ENCODE measurements at regions not wholly inside any gene's neighbourhood (a gene's known extent, or its start where the extent isn't known, plus 50 kb on each side); places are given as distances from the start of the nearest gene placed in this dataset.

GRCh38 chr5:44942524-44943001 is 133.8 kb downstream of the MRPS30 start:
- H3K4me3 ChIP-seq, result no peak overlapping the region
- no peaks in the 10 kb centered on the region for H3K9me3 ChIP-seq
- no peaks in the 10 kb centered on the region for H3K36me3 ChIP-seq (ENCODE audit: low read depth)
- intact Hi-C loops (cut with DNase I, micrococcal nuclease), result no loop called here
- ATAC-seq (no peak), DNase-seq (no peak)
- no peaks in the 10 kb centered on the region for H3K4me1 ChIP-seq (ENCODE audit: low read depth)
- TF ChIP-seq, protein P1, sequence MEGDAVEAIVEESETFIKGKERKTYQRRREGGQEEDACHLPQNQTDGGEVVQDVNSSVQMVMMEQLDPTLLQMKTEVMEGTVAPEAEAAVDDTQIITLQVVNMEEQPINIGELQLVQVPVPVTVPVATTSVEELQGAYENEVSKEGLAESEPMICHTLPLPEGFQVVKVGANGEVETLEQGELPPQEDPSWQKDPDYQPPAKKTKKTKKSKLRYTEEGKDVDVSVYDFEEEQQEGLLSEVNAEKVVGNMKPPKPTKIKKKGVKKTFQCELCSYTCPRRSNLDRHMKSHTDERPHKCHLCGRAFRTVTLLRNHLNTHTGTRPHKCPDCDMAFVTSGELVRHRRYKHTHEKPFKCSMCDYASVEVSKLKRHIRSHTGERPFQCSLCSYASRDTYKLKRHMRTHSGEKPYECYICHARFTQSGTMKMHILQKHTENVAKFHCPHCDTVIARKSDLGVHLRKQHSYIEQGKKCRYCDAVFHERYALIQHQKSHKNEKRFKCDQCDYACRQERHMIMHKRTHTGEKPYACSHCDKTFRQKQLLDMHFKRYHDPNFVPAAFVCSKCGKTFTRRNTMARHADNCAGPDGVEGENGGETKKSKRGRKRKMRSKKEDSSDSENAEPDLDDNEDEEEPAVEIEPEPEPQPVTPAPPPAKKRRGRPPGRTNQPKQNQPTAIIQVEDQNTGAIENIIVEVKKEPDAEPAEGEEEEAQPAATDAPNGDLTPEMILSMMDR (IDR thresholded peaks at IDR 0.05), result no peak

GRCh38 chr5:44943647-44944046 is 134.9 kb downstream of the MRPS30 start:
- no peak for ATAC-seq
- intact Hi-C loops (cut with DNase I, micrococcal nuclease), result no loop called here
- no peak overlapping the region for H3K4me3 ChIP-seq
- TF ChIP-seq, protein P1 (IDR thresholded peaks at IDR 0.05), result no peak
- H3K9me3 ChIP-seq, result no peaks in the 10 kb centered on the region
- H3K4me1 ChIP-seq (ENCODE audit: low read depth), result no peaks in the 10 kb centered on the region
- no peak for DNase-seq
- no peaks in the 10 kb centered on the region for H3K36me3 ChIP-seq (ENCODE audit: low read depth)

DNA sequence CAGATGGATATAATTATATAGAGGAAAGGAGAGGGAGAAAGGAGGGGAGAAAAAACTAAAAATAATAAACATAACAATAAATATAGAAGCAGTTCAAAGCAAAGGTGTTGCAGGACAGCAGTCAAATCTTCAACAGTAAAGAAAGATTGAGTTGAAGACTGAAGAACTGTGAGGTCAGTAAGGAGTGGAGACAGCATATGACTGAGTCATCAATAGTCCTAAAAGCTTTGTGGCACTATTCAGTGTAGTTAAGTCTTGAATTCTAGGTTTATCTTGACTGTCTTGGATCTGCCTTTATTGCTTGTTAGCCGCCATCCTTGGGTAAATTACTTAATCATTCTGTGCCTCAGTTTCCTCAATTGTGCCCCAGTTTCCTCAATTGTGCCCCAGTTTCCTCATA is 137.0 kb downstream of the MRPS30 start:
- ATAC-seq, result no peak
- no peak for DNase-seq
- Histone ChIP-seq H3K9me3 (no peaks in the 10 kb centered on the region), H3K4me3 (no peak overlapping the region), H3K4me1 (ENCODE audit: low read depth) (no peaks in the 10 kb centered on the region), H3K36me3 (ENCODE audit: low read depth) (no peaks in the 10 kb centered on the region)
- TF ChIP-seq, protein P1 (IDR thresholded peaks at IDR 0.05), result no peak
- intact Hi-C loops (cut with DNase I, micrococcal nuclease), result no loop called here

- TF ChIP-seq, protein P1 (IDR thresholded peaks at IDR 0.05), result no peak
- DNase-seq, result no peak
These were observed 140.9 kb downstream of the MRPS30 start for GRCh38 chr5:44949687-44950086.

GRCh38 chr5:44951371-44951770 is 142.6 kb downstream of the MRPS30 start:
- Histone ChIP-seq H3K36me3 (ENCODE audit: low read depth) (no peaks in the 10 kb centered on the region), H3K4me1 (ENCODE audit: low read depth) (no peaks in the 10 kb centered on the region), H3K4me3 (no peak overlapping the region), H3K9me3 (no peaks in the 10 kb centered on the region)
- ATAC-seq (no peak), DNase-seq (no peak)
- TF ChIP-seq, protein P1 (IDR thresholded peaks at IDR 0.05), result no peak
- intact Hi-C loops (cut with DNase I, micrococcal nuclease), result no loop called here

More at GRCh38 chr5:44949687-44950086, 140.9 kb downstream of the MRPS30 start:
- no peaks in the 10 kb centered on the region for H3K9me3 ChIP-seq
- no peak overlapping the region for H3K4me3 ChIP-seq
- intact Hi-C loops (cut with DNase I, micrococcal nuclease), result no loop called here
- ATAC-seq, result no peak
- no peaks in the 10 kb centered on the region for H3K36me3 ChIP-seq (ENCODE audit: low read depth)
- H3K4me1 ChIP-seq (ENCODE audit: low read depth), result no peaks in the 10 kb centered on the region

DNA sequence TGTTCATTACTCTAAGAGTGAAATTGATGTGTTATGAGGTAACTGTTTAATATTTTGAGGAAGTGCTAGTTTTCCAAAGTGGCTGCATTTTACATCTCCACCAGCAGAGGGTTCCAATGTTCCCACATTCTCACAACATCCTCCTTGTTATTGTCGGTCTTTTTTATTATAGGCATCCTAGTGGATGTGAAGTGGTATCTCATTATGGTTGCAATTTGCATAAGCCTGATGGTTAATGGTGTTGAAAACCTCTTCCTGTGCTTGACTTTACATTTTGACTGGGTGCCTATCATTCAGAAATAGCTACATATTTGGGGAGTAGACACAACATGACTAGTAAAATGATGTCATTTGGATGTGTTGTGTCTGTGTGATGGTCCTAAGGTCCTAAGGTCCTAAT is 143.6 kb downstream of the MRPS30 start:
- Histone ChIP-seq H3K9me3 (no peaks in the 10 kb centered on the region), H3K36me3 (ENCODE audit: low read depth) (no peaks in the 10 kb centered on the region), H3K4me3 (no peak overlapping the region), H3K4me1 (ENCODE audit: low read depth) (no peaks in the 10 kb centered on the region)
- ATAC-seq (no peak), DNase-seq (peak in 1 of 3 donors; percentile 5)
- TF ChIP-seq, protein P1 (IDR thresholded peaks at IDR 0.05), result peak; percentile 14
- intact Hi-C loops (cut with DNase I, micrococcal nuclease), result no loop called here

Measured in mucosa of descending colon (tissue), 3 donors.